GM18520 (cell line): ENCODE measurements at regions not wholly inside any gene's neighbourhood (a gene's known extent, or its start where the extent isn't known, plus 50 kb on each side); places are given as distances from the start of the nearest gene placed in this dataset.

ENCODE experiments used
- ATAC-seq: cut with Tn5 transposase; IDR thresholded peaks from one replicate; pipeline ENCODE4 v1.9.1; 2021; ENCODE audit not compliant: unreplicated experiment

DNA sequence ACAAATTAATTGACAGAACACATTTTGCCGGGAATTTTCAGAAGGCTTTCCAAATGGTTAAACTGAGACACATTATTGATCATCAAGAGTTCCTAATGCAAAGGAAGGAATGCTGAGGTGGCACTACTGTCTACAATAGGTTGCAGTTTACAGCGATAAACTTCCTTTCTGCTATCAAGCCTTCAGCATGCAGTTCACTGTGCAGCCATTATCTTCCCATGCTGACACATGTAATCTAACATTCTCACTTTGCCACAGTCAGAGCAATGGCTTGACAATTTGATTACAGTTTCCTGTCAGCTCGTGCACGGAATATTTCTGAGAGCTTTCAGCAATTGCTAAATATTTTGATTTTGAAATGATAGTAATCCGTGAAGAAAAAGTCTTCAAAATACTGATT is 166.9 kb upstream of the PRMT6 start:
- no peak for ATAC-seq

DNA sequence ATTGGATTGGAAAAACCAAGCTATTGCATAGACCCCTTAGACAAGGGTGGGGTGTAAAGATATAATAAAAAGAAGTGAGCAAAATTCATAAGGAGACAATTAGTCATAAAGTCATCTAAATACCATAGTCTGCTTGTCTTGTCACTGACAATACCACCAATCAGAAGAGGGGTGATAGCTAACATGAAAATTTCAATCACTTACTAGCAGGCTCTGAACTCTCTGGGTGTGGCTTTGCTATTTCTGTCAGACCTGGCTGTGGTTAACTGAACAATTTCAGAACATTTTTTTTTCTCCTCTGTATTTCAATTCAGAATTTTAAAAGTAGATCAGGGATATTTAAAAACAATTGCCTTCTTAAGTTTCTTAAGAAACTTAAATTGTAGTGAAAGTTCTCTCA is 158.5 kb upstream of the PRMT6 start:
- no peak for ATAC-seq

DNA sequence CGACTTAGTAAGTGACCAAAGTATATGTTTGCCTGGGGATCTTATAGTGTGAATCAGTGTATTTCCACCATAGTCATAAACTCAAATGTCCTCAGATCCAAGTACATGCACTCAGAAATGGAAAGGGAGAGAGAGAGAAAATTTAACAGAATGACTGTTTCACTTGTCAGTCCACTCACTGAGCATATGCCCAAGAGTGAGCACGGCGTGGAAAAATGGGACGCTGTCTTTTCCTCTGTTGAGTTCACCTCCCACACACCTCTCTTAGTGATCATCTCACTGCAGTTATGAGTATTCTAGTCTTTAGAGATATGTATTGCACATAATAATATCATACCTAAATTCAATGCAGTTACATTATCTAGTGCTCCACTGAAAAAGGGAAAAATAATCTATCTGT is 156.8 kb upstream of the PRMT6 start:
- no peak for ATAC-seq

DNA sequence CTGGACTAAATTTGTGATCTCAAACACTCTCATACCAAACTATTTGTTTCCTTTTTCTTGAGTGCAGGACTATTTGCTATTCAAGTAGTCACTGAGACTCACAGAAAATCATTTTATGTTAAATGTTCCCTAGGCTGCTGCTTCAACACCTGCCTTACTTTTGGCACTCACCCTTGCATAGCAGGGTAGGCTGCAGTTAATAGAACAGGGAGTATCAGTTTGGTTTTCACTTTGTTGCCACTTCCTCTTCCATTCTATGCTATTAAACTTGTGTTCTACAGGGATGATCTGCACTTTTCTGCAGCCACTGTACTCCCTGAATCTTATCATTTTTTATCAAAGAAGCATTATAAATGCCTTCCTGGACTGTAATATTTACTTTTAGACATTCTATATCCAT is 148.7 kb upstream of the PRMT6 start:
- peak; percentile 95 for ATAC-seq

DNA sequence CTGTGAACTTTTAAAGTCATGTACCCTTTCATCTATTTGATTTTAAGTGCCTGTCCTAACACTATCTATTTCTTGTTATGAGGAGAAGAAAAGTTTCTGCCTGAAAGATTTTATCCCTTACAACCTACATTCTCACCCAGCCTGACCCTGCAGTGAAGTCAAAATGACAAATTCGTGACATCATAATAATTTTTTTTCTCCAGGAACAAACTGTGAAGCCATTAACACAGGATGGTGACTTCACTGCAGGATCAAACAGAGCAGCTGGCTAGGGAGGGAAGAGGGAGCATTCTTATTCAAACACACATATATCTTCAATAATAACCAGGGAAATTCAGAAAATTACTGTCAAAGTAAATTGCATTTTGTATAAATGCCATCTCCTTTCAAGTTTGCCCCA is 147.8 kb upstream of the PRMT6 start:
- ATAC-seq = no peak

DNA sequence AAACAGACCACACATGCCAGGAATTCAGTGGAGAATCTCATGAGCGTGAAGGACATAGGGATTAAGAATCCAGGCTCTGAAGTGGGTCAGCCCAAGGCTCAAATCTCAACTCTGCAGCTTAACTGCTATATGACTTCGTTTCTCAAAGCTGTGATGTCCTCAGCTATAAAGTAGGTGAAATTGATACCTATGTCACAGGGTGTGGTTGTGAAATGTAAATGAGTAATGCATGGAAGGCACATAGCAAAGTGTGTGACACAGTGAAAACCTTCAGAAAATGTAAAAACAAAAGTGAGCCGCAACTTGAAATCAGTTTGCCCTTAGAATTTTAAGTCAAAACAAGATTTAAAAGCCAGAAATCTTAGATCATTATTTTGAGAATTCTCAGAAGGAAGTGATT is 145.7 kb upstream of the PRMT6 start:
- no peak for ATAC-seq

DNA sequence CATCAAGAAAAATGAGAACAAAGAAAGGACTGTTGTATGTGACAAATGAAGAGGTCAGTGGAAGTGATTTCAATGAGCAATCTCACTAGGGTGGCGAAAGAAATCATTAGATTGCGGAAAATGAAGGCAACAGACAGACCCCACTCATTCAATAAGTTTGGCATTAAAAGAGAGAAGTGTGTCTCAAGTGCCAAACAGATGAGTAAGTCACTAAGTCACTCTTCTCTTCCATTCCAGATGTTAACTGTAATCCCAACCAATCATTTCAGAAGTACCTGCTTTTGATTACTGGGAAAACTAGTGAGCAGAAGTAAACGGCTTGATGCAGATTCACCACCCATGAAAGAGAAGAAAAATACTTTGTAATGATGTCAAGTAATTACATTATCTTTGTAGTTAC is 144.3 kb upstream of the PRMT6 start:
- ATAC-seq = no peak

DNA sequence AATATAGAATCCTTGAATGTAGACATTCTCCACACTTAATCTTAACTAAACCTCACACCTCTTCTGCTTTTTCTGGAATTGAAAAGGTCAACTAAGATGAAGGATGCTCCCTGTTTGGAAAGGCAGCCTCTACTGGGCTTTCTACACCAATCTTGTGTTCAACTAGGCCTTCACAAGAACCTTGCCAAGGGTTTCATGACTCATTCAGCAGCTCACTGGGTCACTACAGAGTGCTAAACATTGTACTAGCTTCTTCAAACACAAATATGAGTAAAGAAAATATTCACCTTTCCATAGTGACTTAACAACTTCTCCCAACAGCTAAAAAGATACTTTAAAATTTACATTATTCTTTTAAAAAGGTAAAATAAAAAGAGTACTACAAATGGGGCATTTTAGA is 135.3 kb upstream of the PRMT6 start:
- no peak for ATAC-seq

DNA sequence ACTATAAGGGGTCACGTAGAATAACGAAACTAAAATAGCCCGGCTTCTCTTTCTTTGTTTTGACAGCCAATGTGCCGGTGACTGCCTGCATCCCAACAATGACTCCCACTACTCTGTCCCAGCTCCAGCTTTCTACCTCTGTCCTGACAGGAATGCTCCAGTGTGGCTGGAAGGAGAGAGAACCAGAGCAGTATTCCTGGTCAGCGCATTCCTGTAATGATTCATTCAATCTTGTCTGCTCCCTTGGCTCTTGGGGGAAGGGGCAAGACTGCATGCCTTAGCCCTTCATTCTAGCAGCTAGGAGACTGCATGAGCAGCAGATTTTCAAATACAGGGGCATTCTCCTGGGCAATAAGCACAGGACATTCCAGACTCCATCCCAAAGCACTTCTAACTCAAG is 132.1 kb upstream of the PRMT6 start:
- ATAC-seq = no peak

DNA sequence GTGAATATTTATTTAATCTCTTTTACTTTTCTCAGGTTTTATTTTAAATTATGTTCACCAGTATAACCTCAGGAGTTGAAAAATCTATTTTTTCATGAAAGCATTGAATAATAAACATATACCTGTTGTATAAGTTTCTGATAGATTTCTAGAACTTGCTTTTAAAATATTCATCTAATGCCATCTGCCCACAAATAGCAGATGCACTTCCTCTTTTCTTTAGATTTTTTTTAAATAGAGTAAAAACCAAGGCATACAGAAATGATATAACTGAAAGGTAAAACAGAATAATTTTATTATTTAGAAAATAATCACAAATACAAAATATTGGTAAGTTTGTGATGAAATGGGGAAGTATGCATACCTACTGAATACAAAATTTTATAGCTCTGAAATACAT is 130.7 kb upstream of the PRMT6 start:
- no peak for ATAC-seq

DNA sequence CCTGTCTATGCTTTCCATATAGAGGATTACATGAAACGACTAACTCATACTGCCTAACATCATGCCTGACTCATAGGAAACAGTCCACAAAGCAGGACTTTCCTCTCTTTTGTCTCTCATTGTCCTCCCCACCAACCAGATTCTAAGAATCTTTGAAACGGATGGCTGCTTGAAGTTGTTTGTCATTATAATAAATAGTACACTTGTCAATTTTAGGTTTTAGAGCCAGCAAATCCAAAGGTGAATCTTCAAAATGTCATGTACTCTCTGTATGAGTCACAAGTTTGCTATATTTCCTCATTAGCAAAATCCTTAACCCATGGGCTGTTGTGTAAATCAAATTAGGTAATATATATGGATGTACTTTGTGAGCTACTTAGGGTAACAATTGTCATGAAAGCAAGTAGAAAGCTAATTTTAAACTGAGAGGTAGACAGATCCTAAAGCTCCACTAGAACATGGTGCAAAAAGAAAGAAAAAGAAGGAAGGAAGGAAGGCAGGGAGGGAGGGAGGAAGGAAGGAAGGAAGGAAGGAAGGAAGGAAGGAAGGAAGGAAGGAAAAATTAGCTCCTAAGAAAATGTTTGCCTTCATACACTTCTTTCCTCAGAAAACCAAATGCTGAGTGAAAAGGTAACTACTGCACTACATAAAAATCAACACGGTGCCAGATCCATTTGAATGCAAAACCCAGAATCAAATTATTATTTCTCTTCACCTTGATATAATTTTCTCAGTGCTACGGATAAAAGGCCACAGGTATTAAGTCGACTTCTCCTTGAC is 129.5 kb upstream of the PRMT6 start:
- ATAC-seq = no peak

DNA sequence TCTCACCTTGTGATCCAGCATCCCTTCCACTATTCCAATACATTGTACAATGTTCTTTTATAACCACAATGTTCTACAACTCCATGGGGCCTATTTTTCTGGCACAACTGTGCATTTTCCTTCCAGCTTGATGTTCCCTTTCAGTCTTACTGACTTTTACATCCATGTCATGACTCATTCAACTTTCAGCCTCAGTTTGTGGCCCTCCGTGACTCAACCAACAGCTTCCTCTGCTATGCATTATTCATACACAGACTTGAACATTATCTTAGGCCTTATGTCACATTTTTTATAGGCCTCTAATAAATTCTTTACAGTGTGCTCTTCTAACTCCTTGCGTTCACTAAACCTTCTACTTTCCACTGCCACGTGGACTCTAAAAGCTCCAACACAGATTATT is 119.4 kb upstream of the PRMT6 start:
- no peak for ATAC-seq

DNA sequence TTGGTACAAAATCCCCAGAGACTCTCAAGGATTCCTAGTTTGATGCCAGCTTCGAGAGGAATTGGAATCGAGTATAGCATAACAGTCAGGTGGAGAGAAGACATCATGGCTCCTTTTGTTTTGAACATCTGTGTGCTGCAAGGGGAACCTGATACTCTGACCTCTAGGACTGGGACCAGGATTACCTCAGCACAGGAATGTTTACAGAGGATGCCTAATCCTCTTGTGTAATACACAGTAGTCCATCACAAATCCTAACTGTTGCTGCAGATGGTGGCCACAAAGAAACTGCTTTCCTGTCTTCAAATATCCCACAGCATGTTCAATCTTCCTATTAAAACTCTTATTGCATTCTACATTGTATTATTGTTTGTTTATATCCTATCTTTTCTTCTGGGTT is 111.8 kb upstream of the PRMT6 start:
- ATAC-seq = no peak

DNA sequence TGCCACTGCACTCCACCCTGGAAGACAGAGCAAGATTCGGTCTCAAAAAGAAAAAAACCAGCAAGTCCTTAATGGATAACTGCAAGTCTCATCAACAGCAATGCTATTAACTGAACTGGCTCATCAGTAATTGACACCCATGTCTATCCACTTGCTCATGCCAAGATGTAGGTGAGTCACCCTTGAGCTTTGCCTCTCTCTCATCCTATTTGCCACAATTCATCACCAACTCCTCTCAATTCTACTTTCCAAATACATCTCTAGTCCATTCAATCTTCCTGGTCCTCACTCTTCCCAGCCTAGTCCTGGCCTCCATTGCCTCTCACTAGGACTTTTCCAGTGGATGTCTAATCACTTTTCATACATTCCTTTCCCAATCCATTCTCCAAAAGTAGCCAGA is 103.7 kb upstream of the PRMT6 start:
- no peak for ATAC-seq

DNA sequence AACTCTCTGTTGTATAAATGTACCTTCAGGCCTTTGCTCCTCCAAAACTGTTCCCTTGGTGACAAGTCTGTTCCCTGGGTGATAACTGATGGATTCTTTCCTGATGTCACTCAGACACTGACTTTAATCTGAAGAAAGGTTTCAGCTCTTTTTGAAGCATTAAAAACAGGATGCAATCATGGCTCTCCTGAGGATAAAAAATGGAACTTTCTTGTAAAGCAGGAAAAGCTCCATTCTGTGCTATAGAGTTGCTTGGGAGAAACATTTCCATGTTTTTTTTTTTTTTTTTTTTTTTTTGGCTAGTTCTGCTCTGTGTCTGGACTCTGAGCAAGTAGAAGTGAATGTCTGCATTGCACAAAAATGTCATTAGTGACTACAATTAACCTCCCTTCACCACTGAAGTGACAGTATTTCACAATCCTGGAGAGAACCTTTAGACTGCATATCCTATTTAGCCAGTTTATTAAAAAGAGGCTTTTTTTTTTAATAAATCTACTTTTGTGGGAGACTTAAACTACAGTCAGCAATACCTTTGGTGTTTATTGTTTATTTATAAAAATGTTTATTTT is 101.7 kb upstream of the PRMT6 start:
- ATAC-seq = no peak

DNA sequence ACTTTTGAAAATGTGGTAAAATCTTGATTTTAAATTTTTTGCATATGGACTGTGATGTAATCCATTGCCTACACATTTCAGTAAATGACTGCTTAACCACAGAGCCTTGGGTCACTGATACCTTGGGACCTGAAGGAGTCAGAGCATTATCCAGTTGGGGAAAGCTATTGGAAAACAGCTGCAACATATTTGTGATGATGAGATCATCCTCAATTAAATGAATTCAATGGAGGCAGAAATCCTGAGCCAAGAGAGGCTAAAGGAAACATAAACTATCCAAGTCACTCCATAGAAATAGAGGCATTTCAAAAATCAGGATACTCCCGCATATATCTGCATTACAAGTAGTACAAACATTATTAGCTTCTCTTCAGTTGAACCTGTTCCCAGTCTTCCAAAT is 99.8 kb upstream of the PRMT6 start:
- ATAC-seq = no peak

DNA sequence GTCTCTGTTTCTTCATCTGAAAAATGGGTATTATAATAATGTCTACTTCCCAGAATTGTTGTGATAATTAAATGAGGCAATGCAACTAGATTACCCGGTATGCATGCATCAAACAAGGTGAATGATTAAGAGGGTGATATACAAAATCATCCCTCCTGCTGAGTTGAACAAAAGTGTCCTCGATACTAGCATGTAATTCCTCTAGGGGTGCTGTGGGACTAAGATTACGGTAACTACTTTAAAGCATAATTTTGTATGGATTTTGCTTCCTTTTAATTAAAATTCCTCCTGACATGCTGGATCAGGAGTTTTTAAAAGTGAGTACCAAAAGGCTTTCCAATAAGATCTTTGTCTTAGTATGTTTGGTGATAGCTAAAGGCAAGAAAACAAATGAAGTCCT is 98.7 kb upstream of the PRMT6 start:
- no peak for ATAC-seq

DNA sequence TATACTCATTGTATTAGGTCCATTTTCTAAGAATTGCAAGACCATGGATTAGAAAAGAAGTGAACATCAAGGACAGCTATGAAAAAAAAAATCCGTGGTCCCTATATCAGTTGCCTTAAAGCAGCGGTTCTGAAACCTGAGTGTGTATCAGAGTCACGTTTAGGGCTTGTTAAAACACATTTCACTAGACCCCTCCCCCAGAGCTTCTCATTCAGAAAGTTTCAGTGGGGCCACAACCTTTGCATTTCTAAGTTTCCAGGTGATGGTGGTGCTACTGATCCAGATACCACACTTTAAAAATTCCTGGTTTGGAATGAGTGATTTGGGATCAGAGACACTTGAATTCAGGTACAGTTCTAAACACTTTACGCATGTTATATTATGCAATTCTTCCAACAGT is 96.1 kb upstream of the PRMT6 start:
- no peak for ATAC-seq

DNA sequence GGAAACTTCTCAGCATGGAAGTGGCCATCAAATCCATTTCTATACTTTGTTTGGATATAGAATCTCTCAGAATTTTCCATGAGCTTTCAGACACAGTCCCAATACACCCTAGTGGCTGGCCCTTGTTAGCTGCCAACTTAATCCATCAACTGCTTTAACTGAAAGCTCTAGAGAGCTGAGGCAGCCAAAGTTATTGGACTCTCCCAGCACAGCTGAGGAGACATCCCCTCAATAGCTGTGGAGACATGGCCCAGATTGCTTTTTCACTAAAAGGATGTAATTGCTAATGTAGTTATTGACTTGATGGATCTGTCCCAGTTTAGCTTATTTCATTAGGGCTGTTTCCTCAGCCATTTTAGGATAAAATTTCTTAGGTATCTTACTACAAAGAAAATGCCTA is 94.8 kb upstream of the PRMT6 start:
- ATAC-seq = no peak

DNA sequence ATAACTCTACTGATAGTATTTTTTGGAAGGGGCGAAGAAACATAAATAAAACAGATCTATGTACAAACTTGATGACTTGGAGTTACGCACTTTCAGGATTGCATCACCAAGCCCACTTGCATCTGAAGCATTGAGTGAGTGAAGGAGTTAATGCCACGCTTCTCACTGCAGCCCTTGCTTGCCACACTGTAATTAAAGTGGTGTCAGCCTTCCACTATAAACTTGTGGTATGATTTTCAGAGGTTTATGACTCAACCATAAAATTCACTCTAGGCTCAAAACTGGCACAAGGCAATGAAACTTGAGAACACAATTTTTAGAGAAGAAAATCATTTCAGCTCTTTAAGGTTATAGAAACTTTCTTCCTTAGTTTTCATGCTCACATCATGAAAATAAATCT is 93.9 kb upstream of the PRMT6 start:
- ATAC-seq = no peak

DNA sequence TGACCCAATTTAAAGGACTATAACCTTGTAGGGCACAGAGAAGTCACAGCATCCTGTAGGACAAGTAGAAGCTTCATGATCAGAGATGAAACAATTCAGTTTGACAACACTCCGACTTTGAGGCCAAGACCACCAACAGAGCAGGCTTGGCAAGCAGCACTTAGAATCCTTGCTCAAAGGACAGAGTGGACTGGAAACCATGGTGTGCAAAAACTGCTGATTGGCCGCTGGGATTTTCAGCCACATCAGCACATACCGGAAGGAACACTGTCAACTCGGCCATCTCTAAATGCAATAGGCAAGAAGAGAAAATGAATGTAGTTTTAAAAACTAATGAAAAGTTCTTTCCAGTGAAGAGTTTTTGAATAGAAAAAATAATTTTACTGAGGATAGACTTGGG is 92.0 kb upstream of the PRMT6 start:
- ATAC-seq = no peak

DNA sequence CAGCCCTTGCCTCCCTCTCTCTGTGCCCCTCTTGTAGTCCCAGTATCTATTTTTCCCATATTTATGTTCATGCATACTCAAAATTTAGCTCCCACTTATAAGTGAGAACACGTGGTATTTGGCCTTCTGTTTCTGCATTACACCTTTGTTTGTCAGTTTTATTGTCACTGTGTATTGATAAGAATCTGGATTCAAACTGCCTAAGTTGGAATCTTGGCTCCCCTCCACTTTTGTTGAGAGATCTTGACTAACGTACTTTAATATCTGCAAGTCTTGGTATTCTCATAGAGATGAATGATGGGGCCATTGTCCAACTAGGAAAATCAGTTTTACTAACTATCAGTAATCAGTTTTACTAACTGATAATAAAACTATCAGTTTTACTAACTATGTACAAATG is 87.8 kb upstream of the PRMT6 start:
- no peak for ATAC-seq

DNA sequence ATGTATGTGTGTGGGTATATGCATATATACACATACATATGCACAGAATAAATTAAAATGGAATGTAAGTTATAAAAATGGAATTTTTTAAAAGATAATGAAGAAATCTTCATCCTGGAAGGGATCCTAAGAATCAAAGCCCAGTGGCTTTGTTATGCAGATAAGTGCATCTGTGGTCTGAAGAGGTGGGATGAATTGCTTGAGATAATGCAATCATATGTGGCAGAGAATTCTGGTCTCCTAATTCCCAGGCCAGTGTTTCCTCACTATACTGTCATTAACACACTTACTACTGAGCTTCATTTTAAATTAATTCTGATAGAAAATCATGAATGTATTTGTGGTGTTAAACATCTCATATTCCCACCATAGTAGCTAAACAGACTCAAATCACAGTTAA is 86.7 kb upstream of the PRMT6 start:
- no peak for ATAC-seq
